Skeletal muscle cell (primary cell): ENCODE measurements at regions not wholly inside any gene's neighbourhood (a gene's known extent, or its start where the extent isn't known, plus 50 kb on each side); places are given as distances from the start of the nearest gene placed in this dataset.
"Not testable (repeated sequence)": the region's sequence is repeated elsewhere in the genome, so short reads cannot be mapped to it uniquely, and the experiment has no call there.

ENCODE experiments used
- DNase-seq: peaks from one replicate; pipeline ENCODE4 v3.0.0-alpha.2; 2010; ENCODE audit warnings: low read depth
- H3K4me3 ChIP-seq: 2 replicates; pipeline ENCODE4 v1.5.1; 2011; ENCODE audit warnings: low read depth, mild to moderate bottlenecking, control low read depth, low read length, moderate library complexity

DNA sequence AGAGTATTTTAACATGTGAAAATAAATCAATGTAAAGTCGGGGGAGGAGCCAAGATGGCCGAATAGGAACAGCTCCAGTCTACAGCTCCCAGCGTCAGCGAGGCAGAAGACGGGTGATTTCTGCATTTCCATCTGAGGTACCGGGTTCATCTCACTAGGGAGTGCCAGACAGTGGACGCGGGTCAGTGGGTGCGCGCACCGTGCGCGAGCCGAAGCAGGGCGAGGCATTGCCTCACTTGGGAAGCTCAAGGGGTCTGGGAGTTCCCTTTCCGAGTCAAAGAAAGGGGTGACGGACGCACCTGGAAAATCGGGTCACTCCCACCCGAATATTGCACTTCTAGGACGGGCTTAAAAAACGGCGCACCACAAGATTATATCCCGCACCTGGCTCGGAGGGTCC lies 208.4 kb upstream of the LRTM1 start:
- not testable (repeated sequence) for DNase-seq, H3K4me3 ChIP-seq

DNA sequence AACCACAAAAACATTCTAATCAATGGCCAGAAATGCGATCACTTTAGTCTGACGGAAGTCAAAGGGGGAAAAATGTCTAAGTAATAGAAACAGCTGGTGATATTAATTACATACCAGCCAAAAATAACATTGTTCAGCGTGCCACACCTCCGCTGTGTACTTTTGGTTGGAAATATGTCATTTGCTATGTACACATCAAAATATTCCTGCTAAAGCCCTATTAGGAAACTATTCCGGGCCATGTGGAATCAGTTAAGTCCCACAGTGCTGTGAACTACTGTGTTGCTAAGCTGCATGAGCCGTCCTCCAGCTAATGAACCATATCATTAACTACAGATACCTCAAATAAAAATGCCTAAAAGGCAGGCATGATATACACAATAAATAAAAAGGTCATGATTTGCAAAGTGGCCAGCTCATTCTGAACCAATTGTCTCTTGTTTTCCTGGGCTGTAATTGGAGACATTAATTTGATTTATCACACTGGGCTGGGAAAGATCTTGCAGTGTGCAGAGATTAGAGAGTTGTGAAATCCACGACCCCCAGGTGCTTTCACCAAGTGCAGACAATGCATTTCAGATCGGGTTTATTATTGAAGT lies 200.5 kb upstream of the LRTM1 start:
- H3K4me3 ChIP-seq: no peak overlapping the region
- peak; percentile 51 for DNase-seq

DNA sequence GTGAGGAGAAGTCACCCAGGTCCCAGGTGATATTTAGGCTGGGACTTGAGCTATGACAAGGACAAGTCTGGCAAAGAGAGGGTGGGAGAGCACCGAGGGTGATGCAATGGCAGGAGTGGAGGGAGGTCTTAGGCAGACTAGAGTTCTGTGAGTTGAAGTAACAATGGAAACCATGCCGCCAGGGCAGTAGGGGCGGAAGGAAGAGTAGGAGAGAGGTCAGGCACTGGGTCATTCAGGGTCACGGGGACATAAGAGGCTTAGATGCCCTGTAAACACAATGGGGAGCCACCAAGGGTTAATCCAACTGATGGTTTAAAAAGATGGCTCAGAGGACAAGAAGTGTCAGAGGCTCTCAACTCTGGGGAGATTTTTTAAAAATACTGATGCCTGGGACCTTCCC lies 199.7 kb upstream of the LRTM1 start:
- no peak overlapping the region for H3K4me3 ChIP-seq
- no peak for DNase-seq

DNA sequence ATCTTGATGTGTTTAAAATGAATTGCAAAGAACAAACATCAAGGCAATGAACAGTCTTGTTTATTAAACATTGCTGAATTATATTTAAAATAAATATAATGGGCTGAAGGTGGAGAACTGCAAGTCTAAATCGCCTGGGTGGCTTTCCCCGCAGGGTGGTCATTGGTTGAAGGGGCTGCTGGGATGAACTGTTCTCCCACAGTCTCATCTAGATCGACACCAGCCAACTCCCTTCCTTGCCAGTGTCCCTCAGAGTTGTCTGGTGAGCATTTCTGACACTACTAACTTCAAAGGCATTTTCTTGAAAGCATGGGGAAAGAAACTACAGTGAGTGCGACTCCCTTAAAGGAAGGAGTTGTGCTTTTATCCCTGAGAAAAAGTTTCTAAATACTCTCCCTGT lies 196.5 kb upstream of the LRTM1 start:
- H3K4me3 ChIP-seq: no peak overlapping the region
- DNase-seq: no peak
